ENCODE measurements at regions not wholly inside any gene's neighbourhood (a gene's known extent, or its start where the extent isn't known, plus 50 kb on each side); places are given as distances from the start of the nearest gene placed in this dataset.

DNA sequence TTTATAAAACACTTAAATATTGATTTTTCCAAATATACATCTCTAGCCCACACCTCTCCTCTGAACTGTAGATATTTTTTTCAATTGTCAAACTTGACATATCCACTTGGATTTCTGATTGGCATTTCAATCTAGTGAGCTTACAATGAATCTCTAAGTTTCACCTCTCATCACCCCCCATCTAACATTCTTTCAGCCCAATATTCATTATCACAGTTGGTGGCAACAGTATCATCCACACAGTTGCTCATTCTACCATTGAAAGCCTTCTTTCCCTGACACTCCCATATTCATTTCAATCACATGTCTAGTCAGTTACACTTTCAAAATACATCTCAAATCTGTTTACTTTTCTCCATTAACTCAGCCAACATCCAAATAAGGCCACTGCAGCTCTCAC, 385.2 kb downstream of the PCDH20 start (continued):
- TF ChIP-seq SIN3A (conservative IDR thresholded peaks at IDR 0.05 in 1 of 2, IDR thresholded peaks at IDR 0.05 in 1 of 2; ENCODE audit: low read depth in 1 of 2, low read length in 2 of 2) = no peak
